Sigmoid colon (tissue), 4 donors: ENCODE measurements at regions not wholly inside any gene's neighbourhood (a gene's known extent, or its start where the extent isn't known, plus 50 kb on each side); places are given as distances from the start of the nearest gene placed in this dataset.

Experiments used
- POLR2AphosphoS5 ChIP-seq, 4 donors: sonication (generic); formaldehyde crosslinking; IDR thresholded peaks; one replicate each; pipeline ENCODE4 v1.6.1; 2017; ENCODE audit warnings: antibody characterized with exemption in 4 of 4
- TF ChIP-seq, protein P1 (sequence below), 4 experiments: fragments of 450-650 bp in 3 of 4; fragments of 200-600 bp in 1 of 4; IDR thresholded peaks; one replicate each; pipeline ENCODE4 v1.5.1; 2016 to 2019; ENCODE audit warnings: antibody characterized with exemption in 4 of 4, mild to moderate bottlenecking in 3 of 4, moderate library complexity in 2 of 4

- TF ChIP-seq, protein P1, sequence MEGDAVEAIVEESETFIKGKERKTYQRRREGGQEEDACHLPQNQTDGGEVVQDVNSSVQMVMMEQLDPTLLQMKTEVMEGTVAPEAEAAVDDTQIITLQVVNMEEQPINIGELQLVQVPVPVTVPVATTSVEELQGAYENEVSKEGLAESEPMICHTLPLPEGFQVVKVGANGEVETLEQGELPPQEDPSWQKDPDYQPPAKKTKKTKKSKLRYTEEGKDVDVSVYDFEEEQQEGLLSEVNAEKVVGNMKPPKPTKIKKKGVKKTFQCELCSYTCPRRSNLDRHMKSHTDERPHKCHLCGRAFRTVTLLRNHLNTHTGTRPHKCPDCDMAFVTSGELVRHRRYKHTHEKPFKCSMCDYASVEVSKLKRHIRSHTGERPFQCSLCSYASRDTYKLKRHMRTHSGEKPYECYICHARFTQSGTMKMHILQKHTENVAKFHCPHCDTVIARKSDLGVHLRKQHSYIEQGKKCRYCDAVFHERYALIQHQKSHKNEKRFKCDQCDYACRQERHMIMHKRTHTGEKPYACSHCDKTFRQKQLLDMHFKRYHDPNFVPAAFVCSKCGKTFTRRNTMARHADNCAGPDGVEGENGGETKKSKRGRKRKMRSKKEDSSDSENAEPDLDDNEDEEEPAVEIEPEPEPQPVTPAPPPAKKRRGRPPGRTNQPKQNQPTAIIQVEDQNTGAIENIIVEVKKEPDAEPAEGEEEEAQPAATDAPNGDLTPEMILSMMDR (IDR thresholded peaks at IDR 0.05) = no peak
- no peak for TF ChIP-seq POLR2AphosphoS5 (IDR thresholded peaks at IDR 0.05)
These were observed 368.2 kb upstream of the FANCL start for GRCh38 chr2:58609326-58609725.
